ENCODE measurements at regions not wholly inside any gene's neighbourhood (a gene's known extent, or its start where the extent isn't known, plus 50 kb on each side); places are given as distances from the start of the nearest gene placed in this dataset.
"Not testable (repeated sequence)": the region's sequence is repeated elsewhere in the genome, so short reads cannot be mapped to it uniquely, and the experiment has no call there.

- H3K4me3 ChIP-seq (ENCODE audit: low read depth, low read length): no peak overlapping the region
- no peak for TF ChIP-seq CTCF (conservative IDR thresholded peaks at IDR 0.05; ENCODE audit: low read depth, low read length)
- no peak for DNase-seq (ENCODE audit: low read depth)
Measured at GRCh38 chr16:66032841-66033240, 333.6 kb upstream of the CDH5 start.

DNA sequence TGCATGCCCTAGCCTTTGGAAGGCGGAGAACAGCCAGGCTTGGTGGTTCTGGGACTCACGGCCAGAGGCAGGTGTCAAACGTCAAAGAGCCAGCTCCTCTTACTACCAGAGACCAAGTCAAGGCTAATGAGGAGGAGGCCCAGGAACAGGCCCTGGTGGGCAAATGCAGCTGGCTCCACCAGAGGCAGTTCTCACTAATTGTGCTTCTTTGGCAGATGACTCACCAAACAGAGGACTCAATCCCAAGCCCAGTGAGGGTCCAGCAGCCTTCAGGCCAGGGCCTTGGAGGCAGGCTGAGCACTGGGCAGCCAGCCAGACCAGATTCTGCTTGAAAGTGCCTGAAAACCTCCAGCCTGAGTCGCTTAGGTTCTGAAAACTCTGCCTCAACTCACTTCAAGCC is 336.5 kb upstream of the CDH5 start:
- no peak overlapping the region for H3K4me3 ChIP-seq (ENCODE audit: low read depth, low read length)
- TF ChIP-seq CTCF (conservative IDR thresholded peaks at IDR 0.05; ENCODE audit: low read depth, low read length): no peak
- no peak for DNase-seq (ENCODE audit: low read depth)

GRCh38 chr16:66028510-66029216 is 337.8 kb upstream of the CDH5 start:
- DNase-seq (ENCODE audit: low read depth): no peak
- no peak for TF ChIP-seq CTCF (conservative IDR thresholded peaks at IDR 0.05; ENCODE audit: low read depth, low read length)

DNA sequence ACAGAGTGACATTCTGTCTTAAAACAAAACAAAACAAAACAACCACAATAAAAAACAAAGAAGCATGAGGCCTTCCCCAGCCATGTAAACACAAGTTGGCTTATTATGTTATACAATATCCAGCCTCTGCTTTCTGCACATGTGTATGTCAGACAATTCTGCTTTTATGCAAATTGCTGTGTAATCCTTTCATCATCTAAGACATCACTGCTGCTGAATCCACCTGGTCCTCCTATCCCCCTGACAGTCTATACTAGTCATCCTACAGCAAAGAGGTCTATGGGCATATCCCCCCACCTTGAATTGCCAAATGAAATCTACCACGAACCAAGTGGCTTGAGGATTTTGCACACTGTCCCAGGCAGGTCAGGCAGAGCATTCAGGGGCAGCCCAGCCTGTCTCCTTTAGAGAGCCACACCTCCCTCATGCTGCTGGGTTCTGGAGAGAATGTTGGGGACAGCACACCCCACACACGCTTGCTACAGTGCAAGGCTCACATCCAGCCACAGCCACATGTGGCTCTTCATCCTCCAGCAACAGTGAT is 339.6 kb upstream of the CDH5 start:
- H3K4me3 ChIP-seq (ENCODE audit: low read depth, low read length): no peak overlapping the region
- TF ChIP-seq CTCF (conservative IDR thresholded peaks at IDR 0.05; ENCODE audit: low read depth, low read length): no peak
- no peak for DNase-seq (ENCODE audit: low read depth)

More at GRCh38 chr16:66028510-66029216, 337.8 kb upstream of the CDH5 start:
- H3K4me3 ChIP-seq (ENCODE audit: low read depth, low read length): no peak overlapping the region

DNA sequence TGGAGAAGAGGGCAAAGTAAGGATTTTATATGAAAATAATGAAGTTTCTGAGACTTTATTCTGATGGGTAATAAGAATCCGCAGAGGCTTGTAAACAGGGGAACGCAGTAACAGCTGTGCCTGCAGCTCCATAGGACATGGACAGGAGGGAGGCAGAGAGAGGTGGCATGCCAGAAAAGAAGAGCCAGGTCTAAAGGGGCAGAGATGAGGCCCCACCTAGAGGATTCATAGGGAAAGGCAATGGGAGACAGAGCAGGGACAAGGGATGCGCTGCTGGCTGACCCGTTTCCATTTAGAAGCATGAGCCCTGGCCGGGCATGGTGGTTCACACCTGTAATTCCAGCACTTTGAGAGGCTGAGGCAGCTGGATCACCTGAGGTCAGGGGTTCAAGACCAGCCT is 340.3 kb upstream of the CDH5 start:
- TF ChIP-seq CTCF (conservative IDR thresholded peaks at IDR 0.05; ENCODE audit: low read depth, low read length): no peak
- no peak for DNase-seq (ENCODE audit: low read depth)
- no peak overlapping the region for H3K4me3 ChIP-seq (ENCODE audit: low read depth, low read length)

- TF ChIP-seq CTCF (conservative IDR thresholded peaks at IDR 0.05; ENCODE audit: low read depth, low read length): no peak
- no peak overlapping the region for H3K4me3 ChIP-seq (ENCODE audit: low read depth, low read length)
- no peak for DNase-seq (ENCODE audit: low read depth)
Measured at GRCh38 chr16:66025751-66026150, 340.7 kb upstream of the CDH5 start.

DNA sequence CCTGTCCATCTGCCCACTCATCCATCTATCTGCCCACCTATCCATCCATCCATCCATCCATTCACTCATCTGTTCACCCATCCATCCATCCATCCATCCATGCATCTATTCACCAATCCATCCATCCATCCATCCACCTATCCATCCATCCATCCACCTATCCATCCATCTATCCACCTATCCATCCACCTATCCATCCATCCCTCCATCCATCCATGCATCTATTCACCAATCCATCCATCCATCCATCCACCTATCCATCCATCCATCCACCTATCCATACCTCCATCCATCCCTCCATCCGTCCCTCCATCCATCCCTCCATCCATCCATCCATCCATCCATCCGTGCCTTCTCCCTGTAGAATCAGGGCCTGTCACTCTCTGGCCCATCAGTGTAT is 341.9 kb upstream of the CDH5 start:
- not testable (repeated sequence) for DNase-seq (ENCODE audit: low read depth); H3K4me3 ChIP-seq (ENCODE audit: low read depth, low read length)
